A673 (cell line): ENCODE measurements at regions not wholly inside any gene's neighbourhood (a gene's known extent, or its start where the extent isn't known, plus 50 kb on each side); places are given as distances from the start of the nearest gene placed in this dataset.

Source experiments
- CTCF ChIP-seq: fragments of 300-800, 200-600 bp; sonication (generic); conservative IDR thresholded peaks from 2 replicates; pipeline ENCODE4 v1.5.1; 2017; ENCODE audit warnings: low read depth, mild to moderate bottlenecking, antibody characterized with exemption, low read length, moderate library complexity, mixed read lengths
- EZH2 ChIP-seq: fragments of 200-600 bp; sonication (generic); IDR thresholded peaks from 2 replicates; pipeline ENCODE4 v1.6.1; 2017; ENCODE audit warnings: borderline replicate concordance, low read depth, mild to moderate bottlenecking, mixed read lengths, antibody characterized with exemption, low read length; ENCODE audit not compliant: poor library complexity, severe bottlenecking

GRCh38 chr6:134468633-134469032 lies 150.7 kb upstream of the SGK1 start:
- TF ChIP-seq CTCF: no peak
- no peak for TF ChIP-seq EZH2
